ENCODE measurements at regions not wholly inside any gene's neighbourhood (a gene's known extent, or its start where the extent isn't known, plus 50 kb on each side); places are given as distances from the start of the nearest gene placed in this dataset.
A peak's percentile ranks its signal among the peaks of the same experiment; 100 is the strongest.

- DNase-seq, result no peak
These were observed 134.6 kb downstream of the VRK1 start for GRCh38 chr14:96931751-96932150.

- no peak for DNase-seq
These were observed 137.6 kb downstream of the VRK1 start for GRCh38 chr14:96934638-96935330.

GRCh38 chr14:96938946-96939345 lies 141.8 kb downstream of the VRK1 start:
- DNase-seq, result peak; percentile 27

DNA sequence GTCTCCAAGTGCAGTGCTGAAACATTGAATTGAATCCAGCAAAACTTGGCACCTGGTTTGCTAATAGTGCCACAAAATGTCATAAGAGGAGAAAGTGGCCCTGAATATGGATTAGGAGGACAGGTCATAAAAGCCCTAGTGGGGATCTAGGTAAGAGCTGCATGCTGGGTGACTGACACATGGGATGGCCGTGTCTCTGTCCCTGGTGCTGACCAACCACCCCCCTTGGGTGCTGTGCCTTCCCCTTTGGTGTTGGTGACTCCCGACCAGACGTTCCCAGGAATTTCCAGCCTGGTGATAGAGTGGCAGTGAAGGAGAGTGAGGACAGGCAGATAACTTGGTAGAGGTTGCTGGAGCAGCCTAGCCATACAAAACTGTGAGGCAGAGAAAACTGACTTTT lies 142.8 kb downstream of the VRK1 start:
- no peak for DNase-seq

DNA sequence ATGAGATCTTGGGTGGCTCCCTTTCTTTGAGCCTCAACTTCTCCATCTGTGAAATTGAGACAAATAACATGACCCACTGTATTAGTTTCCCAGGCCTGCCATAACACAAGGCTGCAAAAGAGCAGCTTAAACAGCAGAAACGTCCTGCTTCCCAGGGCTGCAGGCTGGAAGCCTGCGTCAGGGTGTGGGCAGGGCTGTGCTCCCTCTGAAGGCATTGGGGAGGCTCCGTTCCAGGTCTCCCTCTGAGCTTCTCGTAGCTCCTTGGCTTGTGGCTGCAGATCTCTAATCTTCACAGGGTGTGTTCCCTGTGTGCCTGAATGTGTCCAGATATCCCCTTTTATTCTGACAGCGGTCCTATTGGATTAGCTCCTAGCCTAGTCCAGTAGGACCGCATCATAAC lies 147.1 kb downstream of the VRK1 start:
- DNase-seq, result no peak

DNA sequence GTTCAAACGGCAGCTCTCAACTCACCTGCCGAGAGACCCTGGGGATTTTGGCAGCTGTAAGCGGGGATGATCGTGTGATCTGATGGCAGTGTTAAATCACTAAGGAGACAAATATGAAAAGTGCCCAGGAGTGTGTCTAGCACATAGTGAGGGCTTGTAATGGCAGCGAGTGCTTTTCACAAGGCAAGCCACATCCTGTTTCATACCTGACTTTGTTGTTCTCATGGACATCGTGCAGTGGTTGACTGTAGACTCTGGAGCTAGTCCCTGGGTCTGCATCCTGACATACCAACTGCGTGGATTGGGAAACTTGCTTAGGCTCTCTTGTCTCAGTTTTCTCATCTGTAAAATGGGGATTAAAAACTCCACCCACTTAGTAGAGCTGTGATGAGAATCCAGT lies 148.5 kb downstream of the VRK1 start:
- DNase-seq, result no peak

GRCh38 chr14:96949594-96949993 lies 152.4 kb downstream of the VRK1 start:
- no peak for DNase-seq

DNA sequence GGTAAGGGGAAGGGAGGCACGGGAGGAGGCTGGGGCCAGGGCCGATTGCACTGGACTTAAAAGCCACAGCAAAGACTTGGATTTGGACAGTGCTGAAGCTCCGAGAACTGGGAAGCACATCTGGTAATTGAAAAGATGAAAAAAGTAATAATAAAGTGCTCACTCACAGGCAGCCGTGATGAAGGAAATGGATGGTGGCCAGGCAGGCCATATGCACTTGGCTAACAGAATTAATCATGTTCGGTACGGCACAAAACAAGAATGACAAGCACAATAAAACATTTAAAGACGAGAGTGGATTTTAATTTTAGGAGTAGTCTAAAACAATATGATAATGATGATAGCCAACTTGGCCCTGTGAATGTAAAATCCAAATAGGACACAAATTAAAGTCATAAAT lies 154.3 kb downstream of the VRK1 start:
- no peak for DNase-seq

GRCh38 chr14:96953087-96953874 lies 156.1 kb downstream of the VRK1 start:
- DNase-seq, result no peak

DNA sequence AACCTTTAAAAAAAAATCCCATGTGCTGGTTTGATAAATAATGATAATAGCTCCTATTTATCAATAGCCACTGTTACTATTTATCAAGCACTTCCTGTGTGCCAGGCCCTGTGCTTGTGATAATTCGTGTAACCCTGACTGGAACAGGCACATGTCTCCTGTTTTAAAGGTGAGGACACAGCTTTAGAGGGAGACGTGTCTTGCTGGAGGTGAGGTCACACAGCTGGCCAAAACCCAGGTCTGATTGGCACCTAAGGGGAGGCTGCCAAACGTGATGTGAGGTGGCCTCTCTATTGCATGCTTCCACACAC lies 156.6 kb downstream of the VRK1 start:
- DNase-seq, result no peak

DNA sequence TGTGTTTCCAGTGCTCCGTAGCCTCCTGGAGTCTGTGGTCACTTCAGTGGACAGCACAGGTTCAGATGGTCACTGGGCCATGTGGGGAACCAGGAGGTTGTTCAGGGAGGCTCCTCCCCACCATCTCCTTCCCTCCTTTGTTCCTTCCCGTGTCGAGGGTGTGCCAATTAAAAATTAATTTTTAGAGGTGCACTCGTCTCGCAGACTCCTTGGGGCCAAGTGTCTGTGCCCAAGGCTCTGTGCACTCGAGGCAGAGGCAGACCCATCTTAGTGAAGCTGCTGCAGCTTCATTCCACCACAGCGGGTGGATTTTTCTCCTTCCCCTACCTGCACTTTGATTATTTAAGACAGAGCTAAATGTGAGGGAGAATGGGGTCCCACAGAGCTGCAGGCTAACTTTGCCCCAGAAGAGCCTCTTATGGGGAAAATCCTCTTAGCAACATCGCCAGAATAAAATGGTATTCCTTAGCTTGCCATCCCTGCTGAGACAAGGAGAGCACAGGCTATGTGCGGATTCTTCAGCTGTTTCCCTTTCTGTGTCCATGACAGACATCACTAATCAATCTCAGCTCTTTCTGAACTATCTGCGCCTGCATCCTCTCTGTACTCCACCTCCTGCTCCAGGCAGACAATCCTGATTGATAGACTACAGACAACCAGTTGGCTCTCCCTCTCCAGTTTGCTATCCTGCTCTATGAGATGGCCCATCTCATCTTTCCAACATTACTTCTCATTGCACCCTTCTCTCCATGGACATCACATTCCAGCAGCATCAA lies 159.5 kb downstream of the VRK1 start:
- no peak for DNase-seq

DNA sequence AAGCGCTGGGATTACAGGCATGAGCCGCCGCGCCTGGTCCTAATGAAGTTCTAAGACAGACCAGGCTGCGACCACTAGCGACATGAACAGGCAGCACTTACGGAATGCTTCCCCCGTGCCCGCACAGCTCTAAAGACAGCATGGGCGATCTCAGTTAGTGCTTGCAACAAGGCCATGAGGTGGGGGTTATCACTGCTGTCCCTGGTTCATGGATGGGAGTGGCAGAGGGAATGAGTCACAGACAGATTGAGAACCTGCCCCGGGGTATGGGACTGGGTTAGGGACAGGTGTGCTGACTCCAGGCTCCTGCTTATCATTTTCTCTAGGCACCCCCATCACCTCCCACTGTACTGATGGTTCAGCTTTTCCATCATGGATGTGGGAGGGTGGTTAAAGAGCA lies 160.9 kb downstream of the VRK1 start:
- DNase-seq, result no peak

DNA sequence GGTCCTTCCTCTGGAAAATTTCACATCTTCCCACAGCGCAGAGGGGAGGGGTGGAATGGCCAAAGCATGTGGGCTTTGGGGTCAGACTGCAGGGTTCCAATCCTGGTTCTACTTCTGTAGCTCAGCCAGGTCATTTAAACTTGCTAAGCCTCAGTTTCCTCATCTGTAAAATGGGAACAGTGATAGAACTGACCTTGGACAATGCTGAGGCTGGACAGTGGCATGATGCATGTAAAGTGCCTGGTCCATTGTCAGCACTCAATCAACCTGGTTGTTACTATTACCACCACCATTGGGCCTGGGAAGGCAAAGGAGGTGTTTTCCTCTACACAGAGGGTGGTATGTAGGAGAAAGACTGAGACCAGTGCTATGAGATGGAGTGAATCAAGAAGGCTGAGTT lies 162.8 kb downstream of the VRK1 start:
- DNase-seq, result no peak

DNA sequence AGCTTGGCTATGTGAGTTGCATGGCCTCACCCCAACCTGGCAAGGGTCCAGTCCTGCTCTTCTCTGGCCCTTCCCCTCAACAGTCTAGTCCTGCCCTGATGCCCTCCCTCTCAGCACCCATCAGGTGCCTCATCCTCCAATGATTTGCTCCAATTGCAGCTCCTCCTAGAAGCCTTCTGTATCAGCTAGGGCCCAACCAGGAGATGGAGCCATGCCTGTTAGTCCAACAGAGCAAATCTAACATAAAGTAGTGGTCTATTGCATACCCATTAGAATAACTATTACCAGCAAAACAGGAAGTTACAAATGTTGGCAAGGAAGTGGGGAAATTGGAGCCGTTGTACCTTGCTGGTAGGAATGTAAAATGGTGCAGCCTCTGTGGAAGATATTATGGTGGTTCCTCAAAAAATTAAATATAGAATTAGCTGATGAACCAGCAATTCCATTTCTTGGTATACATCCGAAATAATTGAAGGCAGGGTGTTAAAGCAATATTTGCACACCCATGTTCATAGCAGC lies 163.5 kb downstream of the VRK1 start:
- no peak for DNase-seq

DNA sequence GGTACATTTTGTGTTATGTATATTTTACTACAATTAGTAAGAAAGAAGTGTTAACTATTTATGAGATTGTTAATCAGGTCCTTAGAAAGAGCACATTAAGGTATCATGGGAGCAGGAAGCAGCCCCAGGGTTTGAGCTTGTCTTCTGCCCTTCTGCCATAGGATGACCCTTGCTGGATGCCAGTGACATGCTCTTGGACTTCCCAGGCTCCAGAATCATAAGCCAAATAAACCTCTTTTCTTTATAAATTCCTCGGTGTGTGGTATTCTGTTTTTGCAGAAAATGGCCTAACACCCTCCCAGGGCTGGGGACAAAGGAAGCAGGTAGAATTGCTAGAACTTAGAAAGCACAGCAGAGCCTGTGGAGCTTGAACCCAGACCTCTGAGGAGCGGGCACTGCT lies 164.7 kb downstream of the VRK1 start:
- DNase-seq, result no peak

- peak; percentile 4 for DNase-seq
These were observed 165.2 kb downstream of the VRK1 start for GRCh38 chr14:96962337-96962736.

DNA sequence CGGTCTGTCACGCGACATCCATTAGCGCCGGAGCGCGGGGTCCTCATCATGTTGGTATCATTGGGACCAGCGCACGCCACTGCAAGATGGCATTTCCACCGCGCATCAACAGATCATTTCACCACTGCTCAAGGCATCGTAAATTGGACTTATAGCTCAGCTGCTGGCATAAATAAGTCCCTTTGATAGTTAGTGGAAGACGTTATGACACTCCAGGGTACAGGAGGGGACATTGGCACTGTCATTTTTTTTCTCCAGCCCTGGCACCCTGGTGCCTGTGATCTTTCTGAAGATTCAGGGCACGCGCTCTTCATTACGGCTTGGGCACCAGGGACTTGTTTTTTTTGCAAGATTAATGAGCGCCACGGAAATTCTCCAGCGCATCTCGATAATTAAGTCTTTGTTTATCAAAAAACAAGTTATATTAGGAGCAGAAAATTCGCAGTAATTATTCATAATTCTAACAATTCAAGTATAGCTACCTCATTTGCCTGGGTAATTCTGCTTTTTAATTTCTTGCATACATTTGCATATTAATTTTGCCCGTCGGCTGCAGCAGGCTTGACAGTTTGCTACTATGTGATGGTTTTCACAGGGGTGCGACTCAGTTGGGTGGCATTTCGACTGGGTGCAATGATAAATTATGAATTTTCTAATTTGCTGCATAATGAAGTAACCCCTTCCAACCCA lies 167.7 kb downstream of the VRK1 start:
- no peak for DNase-seq

DNA sequence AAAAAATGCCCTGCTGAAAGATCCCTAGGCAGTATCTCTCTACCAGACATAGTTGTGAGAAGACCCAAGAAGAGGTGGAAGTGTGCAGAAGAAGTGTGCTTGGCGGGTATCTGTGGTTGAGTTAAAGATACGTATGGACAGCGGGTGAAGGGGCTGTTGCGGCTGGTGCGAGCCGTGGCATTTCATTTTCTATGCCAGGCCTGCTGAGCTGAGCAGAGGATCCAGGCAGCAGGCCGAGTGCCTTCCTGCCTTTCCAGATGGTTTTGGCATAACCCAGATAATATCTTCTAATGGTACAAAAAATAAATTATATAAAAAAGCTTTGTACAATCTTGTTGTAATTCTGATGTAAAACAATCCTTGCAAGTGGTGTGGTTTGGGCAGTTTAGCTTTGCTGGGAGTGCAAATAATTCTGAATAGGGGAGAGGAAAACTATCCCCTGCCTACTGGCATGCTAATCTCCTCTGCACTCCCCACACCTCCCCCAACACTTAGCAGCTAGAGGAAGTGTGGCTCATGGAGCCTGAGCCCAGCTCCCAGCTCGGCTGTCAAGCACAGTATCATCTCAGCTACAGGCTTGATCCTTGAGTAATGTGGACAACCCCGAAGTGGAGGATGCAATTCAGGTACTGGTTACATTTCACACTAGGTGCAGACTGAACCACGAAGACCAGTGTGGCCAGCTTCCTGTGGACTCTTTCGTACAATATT lies 168.9 kb downstream of the VRK1 start:
- no peak for DNase-seq

GRCh38 chr14:96975116-96975515 lies 177.9 kb downstream of the VRK1 start:
- no peak for DNase-seq

DNA sequence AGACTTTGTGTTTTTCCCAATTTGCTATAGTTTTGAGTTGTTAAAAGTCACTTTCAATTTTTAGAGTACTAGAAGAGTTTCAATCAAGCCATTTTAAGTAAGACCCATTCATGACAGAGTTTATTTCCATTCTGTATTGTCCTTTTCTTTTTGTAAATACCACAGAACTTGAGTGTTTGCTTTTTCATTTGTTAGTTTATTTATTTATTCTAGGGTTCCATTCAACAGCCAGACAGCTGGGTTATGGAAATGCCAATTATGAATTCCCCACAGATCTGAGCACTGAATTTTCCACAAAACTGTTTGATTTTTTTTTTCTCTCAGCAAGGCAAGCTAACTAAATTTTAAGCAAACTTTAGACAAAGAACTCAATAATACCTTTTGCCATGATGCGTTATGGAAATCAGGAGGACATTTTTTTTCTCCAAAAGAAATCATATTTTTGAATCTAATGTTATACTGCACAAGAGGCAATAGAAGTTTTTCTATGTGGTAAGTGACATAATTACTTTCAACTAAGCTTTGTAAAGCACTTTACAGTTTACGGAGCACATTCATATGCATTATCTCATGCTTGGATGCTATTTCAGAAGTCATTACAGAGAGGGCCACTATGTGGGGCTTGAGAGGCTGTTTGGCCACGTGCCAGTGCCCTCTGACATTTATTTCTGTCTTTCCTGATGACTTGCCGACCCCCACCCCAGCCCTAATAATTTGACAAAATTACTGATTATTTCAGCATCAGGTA lies 181.5 kb downstream of the VRK1 start:
- DNase-seq, result no peak

DNA sequence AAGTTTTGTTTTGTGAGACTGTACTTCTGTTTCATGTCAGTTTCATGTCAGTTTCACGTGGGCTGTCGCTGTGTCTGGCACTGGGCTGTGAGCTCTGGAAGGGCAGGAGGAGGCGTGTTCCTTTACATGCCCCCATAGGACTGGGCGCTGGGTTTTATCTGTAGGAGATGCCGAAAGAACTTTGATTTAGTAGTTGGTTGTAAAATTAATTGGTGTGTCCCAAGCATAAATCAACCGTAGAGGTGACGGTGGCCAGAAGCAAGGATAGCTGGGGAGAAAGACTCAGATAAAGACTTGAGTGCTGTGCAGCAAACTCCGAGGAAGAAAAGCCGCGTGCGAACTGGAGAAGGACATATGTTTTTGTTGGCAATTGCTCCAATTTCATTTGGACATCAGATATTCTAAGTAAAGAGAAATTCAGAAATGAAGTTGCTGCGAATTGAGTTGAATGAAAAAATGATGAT lies 182.5 kb downstream of the VRK1 start:
- no peak for DNase-seq

GRCh38 chr14:96980835-96981234 lies 183.7 kb downstream of the VRK1 start:
- DNase-seq, result no peak

Measured in activated CD4-positive, alpha-beta T cell treated with anti-CD3 and anti-CD28 coated beads for 48 hours (primary cell).